NCI-H82 (cell line): ENCODE measurements at regions not wholly inside any gene's neighbourhood (a gene's known extent, or its start where the extent isn't known, plus 50 kb on each side); places are given as distances from the start of the nearest gene placed in this dataset.

ENCODE experiments used
- DNase-seq: peaks from one replicate; lab custom pipeline; 2025; lab: John Stamatoyannopoulos, UW

DNA sequence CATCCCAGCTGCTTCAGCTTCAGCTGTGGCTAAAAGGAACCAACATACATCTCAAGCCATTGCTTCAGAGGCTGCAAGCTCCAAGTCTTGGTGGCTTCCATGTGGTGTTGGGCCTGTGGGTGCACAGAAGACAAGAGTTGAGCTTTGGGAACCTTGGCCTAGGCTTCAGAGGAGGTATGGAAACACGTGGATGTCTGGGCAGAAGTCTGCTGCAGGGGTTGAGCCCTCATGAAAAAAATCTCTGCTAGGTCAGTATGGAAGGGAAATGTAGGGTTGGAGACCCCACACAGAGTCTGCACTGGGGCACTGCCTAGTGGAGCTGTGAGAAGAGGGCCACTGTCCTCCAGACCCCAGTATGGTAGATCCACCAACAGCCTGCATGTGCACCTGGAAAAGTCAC is 279.3 kb downstream of the MZT1 start:
- DNase-seq: no peak

DNA sequence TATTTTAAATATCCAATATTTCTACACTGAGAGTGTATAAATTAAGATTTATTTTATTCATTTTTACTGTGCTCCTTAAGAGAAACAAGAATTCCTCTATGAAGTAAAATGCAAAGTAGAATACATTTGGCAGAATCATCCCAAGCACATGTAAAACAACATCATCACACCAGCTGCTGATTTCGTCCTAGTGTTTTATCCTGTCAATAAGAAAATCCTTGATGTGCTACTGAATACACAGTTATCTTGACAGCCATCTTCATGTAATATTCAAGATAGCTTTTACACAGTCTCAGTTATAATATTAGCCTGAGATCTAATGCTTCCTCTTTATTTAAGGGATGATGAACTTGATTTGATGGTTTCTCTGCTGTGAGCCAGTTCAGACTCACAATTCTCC is 282.4 kb downstream of the MZT1 start:
- DNase-seq: no peak

DNA sequence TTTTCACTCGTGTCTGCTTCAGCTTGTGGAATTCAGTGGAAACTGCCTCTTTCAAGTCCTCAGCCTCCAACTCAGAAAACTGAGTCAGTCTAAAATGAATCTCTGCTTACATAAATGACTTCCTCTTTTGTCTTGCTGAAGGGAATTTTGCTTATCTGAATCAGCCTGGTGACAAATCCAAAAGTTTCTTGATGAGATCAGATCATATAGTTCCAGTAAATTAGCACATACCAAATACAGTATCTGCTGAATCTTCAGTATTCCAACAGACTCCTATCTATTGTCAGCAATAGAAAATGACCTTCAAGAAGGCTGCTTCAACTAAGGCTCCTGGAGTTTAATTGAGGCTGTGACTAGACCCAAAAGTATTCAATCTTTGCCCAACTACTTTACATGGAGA is 290.0 kb downstream of the MZT1 start:
- DNase-seq: no peak

DNA sequence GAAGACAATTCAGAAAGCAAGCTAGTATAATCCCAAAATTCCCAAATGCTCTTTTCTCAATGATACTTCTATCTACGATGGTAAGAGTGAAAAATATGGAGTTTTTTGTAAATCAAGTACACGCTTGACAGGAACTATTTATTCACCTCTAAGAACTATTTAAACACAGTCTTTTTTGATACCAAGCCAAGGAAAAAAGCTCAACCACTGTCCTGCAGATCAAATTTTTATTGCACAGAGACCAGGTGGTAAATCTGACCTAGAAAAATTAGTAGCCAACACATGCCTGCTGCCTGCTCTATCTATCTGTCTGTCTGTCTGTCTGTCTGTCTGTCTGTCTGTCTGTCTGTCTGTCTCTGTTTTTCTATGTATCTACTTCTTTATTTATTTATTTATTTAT is 292.2 kb downstream of the MZT1 start:
- DNase-seq: no peak

DNA sequence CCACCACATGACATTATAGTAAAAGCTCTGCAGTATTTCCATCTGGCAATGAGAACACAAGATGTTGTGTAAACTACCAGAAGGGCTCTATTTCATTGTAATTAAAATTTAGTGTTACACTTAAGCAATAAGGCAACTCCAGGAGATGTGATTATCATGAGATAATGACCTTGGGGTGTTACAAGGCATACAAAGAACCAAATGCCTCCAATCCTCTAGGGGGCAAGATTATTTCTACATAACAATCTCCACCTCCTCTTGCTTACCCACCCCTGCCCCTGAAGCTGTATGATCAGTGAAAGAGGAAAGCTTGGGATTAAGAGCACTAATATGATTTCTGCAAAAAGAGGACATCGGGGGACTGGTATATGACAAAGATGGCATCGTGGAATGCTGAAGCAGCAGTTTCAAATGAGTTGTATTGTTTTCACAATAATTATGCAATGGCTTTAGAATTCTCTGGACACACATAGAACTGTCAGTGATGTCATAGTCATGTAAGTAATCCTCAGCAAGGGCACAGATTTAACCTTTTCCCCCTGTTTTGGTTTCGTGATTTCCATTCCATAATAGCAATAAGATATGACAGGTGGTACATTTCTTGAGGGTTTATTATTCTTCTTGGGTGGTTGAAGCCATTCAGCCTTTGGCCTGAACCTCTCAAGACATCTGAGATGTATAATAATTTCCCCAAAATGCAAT is 295.3 kb downstream of the MZT1 start:
- peak; percentile 75 for DNase-seq

DNA sequence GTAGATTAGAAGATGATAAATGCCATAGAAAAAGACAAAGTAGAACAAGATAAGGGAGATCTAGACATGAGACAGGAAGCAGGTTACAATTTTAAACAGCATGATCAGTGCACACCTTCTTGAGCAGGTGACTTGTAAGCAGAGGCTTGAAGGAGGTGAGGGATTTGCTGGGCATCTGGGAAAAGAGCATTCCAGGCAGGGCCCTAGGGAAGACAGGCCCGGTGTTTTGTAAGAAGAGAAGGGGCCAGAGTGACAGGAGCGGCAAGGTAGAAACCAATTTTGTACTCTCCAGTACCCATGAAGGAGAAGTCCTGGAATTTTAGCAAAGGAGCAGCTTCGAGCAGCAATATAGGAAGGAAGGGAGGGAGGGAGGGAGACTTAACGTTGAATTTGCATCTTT is 296.5 kb downstream of the MZT1 start:
- no peak for DNase-seq

DNA sequence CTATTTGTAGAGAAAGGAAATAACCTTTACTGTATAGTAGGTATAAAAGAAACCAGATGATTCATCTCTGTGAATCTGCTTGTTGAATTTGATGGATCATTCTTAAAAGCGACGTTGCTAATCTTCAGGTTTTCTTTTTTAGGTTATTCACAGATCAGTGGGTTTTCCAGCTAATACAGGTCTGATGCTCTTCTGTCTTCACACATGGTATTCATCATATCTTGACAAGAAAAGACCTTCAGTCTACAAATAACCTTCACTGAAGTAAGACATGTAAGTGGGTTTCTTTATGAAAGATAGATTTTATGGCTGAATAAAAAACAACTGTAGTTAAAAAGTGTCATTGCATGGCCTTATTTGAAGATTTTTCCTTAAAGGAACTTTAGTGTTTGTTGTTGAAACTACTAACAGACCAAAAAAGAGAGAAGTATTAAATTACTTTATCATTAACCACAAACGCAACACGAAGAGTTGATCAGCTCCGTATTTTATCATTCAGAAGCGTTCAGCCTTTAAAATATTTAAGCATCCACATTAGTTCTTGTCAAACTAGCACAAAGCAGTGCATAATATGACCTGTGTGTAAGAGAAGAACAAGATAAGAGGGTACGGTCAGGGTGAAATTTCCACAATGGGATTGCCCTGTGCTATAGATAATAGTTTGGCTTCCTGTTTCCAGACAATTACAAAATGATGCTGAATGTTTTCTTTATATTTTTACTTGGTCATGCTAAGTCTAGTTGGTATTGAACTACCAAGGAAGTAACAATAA is 299.5 kb downstream of the MZT1 start:
- DNase-seq: no peak

DNA sequence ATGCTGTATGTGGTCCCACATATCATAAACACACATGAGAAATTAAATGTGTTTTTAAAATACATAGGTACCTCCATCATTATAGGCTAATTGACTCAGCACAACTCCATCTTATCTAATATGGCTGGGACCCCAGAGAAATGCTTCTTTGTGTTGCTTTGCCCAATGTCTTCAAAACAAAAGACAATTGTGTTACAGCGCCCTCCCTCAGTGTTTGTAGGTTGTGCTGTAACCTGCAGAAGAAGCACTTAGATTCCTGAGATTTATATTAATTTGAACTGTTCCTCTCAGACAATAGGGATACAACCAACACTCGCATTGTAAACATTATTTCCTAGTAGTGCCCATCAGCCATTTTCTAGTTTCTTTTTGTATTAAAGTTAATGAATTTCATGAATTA is 303.4 kb downstream of the MZT1 start:
- DNase-seq: no peak

DNA sequence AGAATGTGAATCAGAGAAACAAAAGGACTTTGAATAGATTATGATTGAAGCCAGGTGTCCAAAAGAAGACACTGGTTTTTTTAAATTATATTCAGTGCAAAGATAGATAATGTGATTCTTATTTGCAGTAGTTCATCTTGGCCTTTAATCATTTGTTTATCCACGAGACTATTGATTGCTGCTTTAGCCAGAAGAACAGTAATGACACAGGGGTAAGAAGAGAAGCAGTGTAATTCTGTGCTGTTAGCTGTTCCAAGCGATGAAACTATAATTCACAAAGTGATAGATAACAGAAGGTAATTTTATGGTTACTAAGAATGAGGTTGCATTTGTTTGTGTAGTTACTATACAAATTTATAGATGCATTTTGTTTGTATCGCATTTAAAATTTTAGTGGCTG is 311.6 kb downstream of the MZT1 start:
- DNase-seq: no peak

DNA sequence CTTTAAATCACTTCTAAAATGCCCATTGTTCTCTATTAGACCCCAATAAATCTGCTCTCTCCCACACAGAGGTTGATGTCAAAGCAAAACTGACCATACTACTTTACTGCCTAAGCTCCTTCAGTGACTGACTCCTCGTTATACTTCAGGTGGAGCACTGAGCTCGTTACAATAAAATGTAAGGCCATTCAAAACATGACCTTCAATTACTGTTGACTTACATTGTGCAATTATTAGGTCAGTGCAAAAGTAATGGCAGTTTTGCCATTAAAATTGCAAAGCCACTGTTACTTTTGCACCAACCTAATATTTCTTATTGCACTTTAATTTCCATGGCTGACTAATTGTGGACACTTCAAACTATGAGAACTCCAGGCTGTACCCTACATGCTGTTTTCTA is 314.9 kb downstream of the MZT1 start:
- DNase-seq: no peak

DNA sequence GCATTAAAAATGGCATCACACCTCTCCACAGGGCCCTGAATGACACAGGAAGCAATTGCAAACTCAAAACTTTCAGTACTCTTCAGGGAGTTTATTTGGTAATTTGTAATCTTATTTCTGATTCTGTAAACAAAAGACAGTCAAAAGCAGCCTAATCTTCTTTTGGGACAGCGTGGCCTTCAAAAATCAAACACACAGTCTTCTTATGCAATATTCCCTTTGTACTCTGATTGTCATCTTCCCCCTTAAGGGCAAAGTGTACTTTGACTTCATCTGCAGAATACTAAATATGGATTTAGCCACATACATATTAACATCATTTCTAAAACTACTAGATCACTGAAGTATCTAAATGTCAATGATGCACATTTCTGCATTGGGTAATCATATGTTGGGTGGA is 322.0 kb downstream of the MZT1 start:
- DNase-seq: no peak

DNA sequence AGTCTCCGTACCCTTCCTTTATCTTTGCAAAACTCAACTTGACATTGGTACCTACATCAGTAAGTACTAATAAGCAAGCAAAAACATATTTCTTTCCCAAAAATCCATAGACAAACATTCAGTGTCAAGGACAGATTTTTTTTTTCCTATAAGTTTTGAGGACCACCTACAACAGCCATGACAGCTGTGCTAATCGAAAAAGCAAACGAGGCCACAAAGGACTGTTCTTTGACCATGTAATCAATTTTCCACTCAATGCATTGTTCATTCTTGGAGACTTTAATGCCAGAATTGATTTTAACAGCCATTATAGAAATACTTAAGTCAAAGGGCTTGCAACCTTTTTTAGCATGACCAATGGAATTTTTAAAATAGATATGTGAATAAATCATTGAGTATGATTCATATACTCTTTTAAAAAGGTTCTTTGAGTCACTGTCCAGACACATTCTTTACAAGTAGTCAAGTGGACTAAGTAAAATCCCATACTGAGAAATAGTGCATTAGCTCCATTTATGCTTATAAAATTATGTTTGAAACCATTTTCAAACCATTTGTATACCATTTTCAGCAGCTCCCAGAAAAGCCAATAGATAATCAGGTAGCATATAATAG is 323.9 kb downstream of the MZT1 start:
- no peak for DNase-seq

DNA sequence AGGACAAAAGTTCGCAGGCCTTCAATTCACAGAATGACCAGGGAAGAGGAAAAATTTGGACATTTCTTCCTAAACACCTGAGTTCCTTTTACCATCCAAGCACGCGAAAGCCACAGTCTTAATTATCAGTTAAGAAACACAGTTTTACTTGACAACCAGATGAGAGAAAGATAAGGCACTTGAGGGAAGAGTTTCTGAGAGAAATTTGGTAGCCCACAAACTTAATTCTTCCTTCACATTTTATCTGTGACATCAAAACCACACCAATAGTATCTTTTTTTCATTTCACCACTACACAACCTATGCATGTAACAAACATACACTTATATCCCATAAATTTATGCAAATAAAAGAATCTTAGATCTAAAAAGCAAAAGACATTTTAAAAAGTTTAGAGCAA is 326.6 kb downstream of the MZT1 start:
- DNase-seq: no peak

DNA sequence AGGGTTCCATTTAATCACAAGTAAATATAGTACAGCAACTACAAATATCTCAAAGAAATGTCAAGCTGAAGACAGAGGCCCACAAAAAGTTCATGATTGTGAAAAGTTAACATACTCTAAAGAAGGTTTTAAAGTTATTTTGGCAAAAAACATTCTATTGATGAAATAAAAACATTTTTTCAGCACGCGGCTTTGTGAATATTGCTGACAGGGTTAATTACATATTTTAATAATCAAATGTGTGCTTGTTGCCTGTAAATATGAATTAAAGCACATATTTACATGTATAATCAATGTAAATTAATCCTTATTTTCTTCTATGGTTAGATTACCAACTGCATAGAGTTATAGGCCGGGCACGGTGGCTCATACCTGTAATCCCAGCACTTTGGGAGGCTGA is 328.1 kb downstream of the MZT1 start:
- no peak for DNase-seq

DNA sequence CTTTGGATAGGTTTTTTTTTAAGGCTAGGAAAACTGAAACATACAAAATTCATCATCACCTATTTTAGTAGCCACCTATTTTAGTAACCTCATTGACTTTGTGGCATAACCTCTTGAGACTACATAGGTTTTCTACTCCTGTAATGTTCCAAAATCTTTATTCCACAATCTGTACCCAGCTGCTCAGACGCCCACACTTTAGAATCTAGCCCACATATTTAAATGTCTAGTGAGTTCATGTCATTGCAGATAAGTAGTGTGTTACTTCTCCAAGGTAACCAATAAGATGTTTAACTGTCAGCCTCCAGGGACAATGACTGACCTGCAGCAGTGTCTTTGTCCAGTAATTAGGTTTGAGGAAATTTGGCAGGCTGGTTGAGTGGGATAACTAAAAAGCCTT is 330.2 kb downstream of the MZT1 start:
- DNase-seq: no peak

DNA sequence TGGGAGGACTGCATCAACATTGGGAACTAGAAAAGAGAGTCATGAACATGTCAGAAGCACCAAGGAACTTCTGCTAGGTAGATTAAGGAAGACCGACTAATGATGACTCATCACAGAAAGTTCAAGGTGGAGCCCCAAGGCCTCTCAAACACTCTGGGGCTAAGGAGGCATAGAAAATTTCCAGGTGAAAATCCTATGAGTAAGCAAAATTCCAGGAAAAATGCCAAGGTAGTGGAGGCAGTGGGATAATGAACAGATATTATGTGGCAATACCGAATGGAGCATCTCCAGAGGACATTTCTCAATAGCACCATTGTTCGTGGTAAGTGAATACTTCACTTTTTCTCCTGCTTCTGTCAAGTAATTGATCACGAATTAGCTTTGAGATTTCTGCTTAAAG is 336.5 kb downstream of the MZT1 start:
- DNase-seq: no peak

DNA sequence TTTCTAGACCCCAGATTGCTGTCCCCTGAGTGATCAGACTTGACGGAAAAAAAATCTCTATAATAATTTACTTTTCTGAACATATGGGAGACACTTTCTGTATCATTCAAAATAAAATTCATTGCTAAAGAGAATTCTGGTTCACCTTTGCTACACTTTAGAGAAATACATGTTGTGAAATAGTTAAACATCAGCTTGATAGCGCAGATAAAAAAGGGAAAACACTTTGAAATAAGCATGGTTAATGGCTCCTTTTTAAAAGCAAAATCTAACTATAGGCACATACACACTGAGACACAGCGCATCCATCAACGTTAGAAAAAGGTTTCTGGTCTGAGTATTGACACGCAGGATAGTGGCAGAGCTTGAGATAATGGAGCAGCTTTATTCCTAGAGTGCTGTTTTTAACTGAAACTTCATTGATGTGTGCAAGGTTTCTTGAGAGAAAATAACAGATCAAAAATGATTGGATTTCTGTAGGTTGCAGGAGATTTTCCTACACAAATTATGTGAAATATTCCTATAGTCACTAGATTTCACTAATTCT is 341.2 kb downstream of the MZT1 start:
- DNase-seq: no peak

DNA sequence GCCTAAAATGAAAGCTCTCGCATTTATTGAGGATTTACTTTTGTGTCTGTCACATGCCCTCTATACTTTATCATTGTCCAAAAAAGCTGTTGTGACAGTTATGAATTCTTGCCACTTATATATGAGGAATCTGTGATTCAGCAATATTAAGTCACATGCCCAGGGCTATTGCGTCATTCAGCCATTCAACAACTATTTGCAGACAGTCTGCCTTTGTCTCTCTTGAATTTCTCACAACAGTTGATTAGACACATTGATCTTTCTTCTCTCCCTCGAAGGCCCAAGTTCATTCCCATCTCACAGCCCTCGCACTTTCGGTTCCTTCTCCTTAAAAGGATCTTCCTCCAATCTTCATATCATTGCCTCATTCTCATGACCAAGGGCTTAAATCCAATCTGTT is 342.6 kb downstream of the MZT1 start:
- peak; percentile 15 for DNase-seq

DNA sequence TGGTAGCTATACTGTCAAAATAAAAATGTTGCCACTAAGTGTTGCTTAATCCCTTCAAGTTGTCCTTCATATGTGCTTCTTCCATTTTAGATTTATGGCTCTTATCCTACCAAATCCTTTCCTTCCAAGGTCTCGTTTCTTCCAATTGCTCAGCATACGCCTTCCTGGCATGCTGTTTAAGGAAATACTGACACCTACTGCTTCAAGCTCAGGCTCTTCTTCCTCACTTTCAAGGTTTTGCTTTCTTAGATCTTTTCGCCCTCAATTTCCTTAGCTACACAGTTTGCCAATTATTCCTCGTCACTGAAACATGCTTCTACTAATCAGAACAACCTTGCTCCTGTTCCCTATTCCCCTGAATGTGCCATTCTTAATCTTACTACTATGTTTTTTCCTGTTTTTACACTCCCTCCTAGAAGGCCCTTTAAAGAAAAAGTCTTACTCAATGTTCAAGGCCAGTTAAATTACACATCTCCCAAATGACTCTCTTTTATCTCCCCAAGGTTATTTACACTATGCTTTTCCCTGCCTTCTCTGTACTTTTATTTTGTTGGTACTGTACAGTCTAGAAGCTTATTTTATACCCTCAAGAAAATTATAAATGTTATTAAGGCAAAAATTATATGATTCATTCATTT is 343.1 kb downstream of the MZT1 start:
- DNase-seq: no peak

DNA sequence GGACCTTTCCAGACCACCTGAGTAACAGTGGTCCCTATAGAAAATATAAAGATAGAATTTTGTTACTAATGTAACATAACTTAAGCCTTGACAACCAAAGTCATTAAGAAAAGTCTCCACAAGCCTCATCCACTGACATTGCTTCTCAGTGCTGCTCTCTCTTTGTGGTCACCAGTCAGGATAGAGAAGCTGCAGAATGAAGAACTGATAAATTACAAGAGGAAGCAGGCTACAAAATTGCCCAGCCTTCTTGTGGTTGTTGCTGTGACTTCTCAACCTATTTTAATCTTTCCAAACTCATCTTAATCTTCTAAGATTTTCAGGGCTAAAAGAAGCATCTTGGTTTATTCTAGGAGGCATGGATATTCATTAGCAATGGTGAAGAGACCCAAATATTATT is 343.8 kb downstream of the MZT1 start:
- no peak for DNase-seq

DNA sequence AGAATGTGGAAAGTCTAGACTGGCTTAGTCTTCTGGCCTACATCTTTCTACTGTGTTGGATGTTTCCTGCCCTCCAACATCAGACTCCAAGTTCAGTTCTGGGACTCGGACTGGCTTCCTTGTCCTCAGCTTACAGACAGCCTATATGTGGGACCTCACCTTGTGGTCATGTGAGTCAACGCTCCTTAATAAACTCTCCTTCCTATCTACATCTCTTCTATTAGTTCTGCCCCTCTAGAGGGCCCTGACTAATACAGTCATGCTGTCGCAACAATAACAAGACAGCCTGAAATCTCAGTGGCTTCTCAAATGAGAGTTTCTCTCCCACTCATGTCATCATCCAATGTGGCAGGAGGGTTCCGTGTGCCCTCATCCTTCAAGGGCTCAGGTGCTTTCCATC is 347.8 kb downstream of the MZT1 start:
- no peak for DNase-seq

DNA sequence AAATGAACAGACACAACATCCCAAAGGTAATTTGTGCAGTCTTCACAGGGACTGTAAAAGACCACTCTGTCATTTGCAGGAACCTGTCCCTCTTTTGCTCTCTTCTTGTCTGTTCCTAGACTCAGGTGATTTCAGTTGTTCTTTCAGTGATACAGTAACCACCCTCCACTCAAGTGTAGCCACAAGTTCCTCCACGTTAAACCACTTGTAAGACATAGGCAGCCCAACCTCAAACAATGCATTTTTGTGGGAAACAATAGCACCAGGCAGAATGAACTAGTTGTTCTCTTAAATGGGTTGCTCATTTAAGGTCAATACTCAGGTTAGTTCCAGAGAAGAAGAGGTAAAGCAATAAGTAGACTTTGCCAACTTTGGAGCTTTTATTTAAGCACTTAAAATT is 359.4 kb downstream of the MZT1 start:
- no peak for DNase-seq

DNA sequence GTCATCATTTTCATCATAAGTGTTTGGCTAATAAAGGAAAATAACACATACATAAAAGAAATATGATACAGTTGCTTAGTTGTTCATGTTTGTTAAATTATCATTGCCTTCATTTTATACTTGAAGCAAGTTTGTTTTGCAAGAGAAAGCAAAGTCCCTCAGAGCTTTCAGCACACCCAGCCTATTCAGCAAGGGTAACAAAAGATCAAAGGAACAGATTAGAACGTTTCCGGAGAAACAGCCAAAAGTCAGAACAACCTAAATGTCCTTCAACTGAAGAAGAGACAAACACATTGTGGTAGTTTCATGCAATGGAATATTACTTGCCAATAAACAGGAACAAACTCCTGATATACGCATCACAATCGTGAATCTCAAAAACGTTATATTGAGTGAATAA is 380.7 kb downstream of the MZT1 start:
- DNase-seq: no peak
